ENCODE measurements at regions not wholly inside any gene's neighbourhood (a gene's known extent, or its start where the extent isn't known, plus 50 kb on each side); places are given as distances from the start of the nearest gene placed in this dataset.

GRCh38 chr14:34187519-34188044, 236.7 kb upstream of the EGLN3 start:
- WGBS, 3 donors, result 91 to 94% (median 94%) methylated on average over 3 of the region's 3 CpGs
- FAIRE-seq, result no peak

GRCh38 chr14:34187061-34187460, 236.2 kb upstream of the EGLN3 start:
- Histone ChIP-seq H3K4me1 (ENCODE audit: control insufficient read depth in 3 of 3, insufficient read depth in 2 of 3, low read depth in 1 of 3, low read length in 2 of 3) (no peaks in the 10 kb centered on the region), H3K4me3 (ENCODE audit: low read depth in 1 of 3, low read length in 3 of 3) (no peak overlapping the region), H3K27me3 (ENCODE audit: control insufficient read depth in 3 of 3, insufficient read depth in 3 of 3, low read length in 3 of 3) (no peaks in the 10 kb centered on the region), H3K36me3 (ENCODE audit: control insufficient read depth in 3 of 3, insufficient read depth in 2 of 3, low read depth in 1 of 3, low read length in 3 of 3) (no peaks in the 10 kb centered on the region), H3K9me3 (ENCODE audit: control insufficient read depth in 2 of 2, insufficient read depth in 1 of 2, low read depth in 1 of 2, low read length in 1 of 2) (no peaks in the 10 kb centered on the region), H3K27ac (ENCODE audit: low read depth in 1 of 3, low read length in 2 of 3) (no peak overlapping the region)
- DNase-seq, result no peak
- 40 to 59% (median 45%) methylated on average over 3 of the region's 3 CpGs for WGBS, 3 donors
- no peak for FAIRE-seq

More at GRCh38 chr14:34187519-34188044, 236.7 kb upstream of the EGLN3 start:
- Histone ChIP-seq H3K36me3 (ENCODE audit: control insufficient read depth in 3 of 3, insufficient read depth in 2 of 3, low read depth in 1 of 3, low read length in 3 of 3) (no peaks in the 10 kb centered on the region), H3K4me3 (ENCODE audit: low read depth in 1 of 3, low read length in 3 of 3) (no peak overlapping the region), H3K4me1 (ENCODE audit: control insufficient read depth in 3 of 3, insufficient read depth in 2 of 3, low read depth in 1 of 3, low read length in 2 of 3) (no peaks in the 10 kb centered on the region), H3K9me3 (ENCODE audit: control insufficient read depth in 2 of 2, insufficient read depth in 1 of 2, low read depth in 1 of 2, low read length in 1 of 2) (no peaks in the 10 kb centered on the region), H3K27ac (ENCODE audit: low read depth in 1 of 3, low read length in 2 of 3) (no peak overlapping the region), H3K27me3 (ENCODE audit: control insufficient read depth in 3 of 3, insufficient read depth in 3 of 3, low read length in 3 of 3) (no peaks in the 10 kb centered on the region)
- no peak for DNase-seq

- no peak overlapping the region for H3K27ac ChIP-seq (ENCODE audit: low read depth in 1 of 3, low read length in 2 of 3)
- FAIRE-seq (no peak), DNase-seq (no peak)
- 90 to 95% (median 94%) methylated on average over 2 of the region's 2 CpGs for WGBS, 3 donors
- H3K36me3 ChIP-seq (ENCODE audit: control insufficient read depth in 3 of 3, insufficient read depth in 2 of 3, low read depth in 1 of 3, low read length in 3 of 3), result no peaks in the 10 kb centered on the region
- H3K9me3 ChIP-seq (ENCODE audit: control insufficient read depth in 2 of 2, insufficient read depth in 1 of 2, low read depth in 1 of 2, low read length in 1 of 2), result no peaks in the 10 kb centered on the region
- H3K4me3 ChIP-seq (ENCODE audit: low read depth in 1 of 3, low read length in 3 of 3), result no peak overlapping the region
- no peaks in the 10 kb centered on the region for H3K27me3 ChIP-seq (ENCODE audit: control insufficient read depth in 3 of 3, insufficient read depth in 3 of 3, low read length in 3 of 3)
- H3K4me1 ChIP-seq (ENCODE audit: control insufficient read depth in 3 of 3, insufficient read depth in 2 of 3, low read depth in 1 of 3, low read length in 2 of 3), result no peaks in the 10 kb centered on the region
These were observed 233.3 kb upstream of the EGLN3 start for GRCh38 chr14:34184126-34184525.

- 87 to 90% (median 90%) methylated on average over 7 of the region's 7 CpGs for WGBS, 3 donors
- H3K27ac ChIP-seq (ENCODE audit: low read depth in 1 of 3, low read length in 2 of 3), result no peak overlapping the region
- no peaks in the 10 kb centered on the region for H3K9me3 ChIP-seq (ENCODE audit: control insufficient read depth in 2 of 2, insufficient read depth in 1 of 2, low read depth in 1 of 2, low read length in 1 of 2)
- no peak for DNase-seq
- H3K4me3 ChIP-seq (ENCODE audit: low read depth in 1 of 3, low read length in 3 of 3), result no peak overlapping the region
- H3K36me3 ChIP-seq (ENCODE audit: control insufficient read depth in 3 of 3, insufficient read depth in 2 of 3, low read depth in 1 of 3, low read length in 3 of 3), result no peaks in the 10 kb centered on the region
- no peaks in the 10 kb centered on the region for H3K27me3 ChIP-seq (ENCODE audit: control insufficient read depth in 3 of 3, insufficient read depth in 3 of 3, low read length in 3 of 3)
- FAIRE-seq, result no peak
- H3K4me1 ChIP-seq (ENCODE audit: control insufficient read depth in 3 of 3, insufficient read depth in 2 of 3, low read depth in 1 of 3, low read length in 2 of 3), result no peaks in the 10 kb centered on the region
These were observed 232.6 kb upstream of the EGLN3 start for GRCh38 chr14:34183478-34183877.

- FAIRE-seq (no peak), DNase-seq (no peak)
- H3K36me3 ChIP-seq (ENCODE audit: control insufficient read depth in 3 of 3, insufficient read depth in 2 of 3, low read depth in 1 of 3, low read length in 3 of 3), result no peaks in the 10 kb centered on the region
- H3K27me3 ChIP-seq (ENCODE audit: control insufficient read depth in 3 of 3, insufficient read depth in 3 of 3, low read length in 3 of 3), result no peaks in the 10 kb centered on the region
- no peaks in the 10 kb centered on the region for H3K9me3 ChIP-seq (ENCODE audit: control insufficient read depth in 2 of 2, insufficient read depth in 1 of 2, low read depth in 1 of 2, low read length in 1 of 2)
- H3K4me1 ChIP-seq (ENCODE audit: control insufficient read depth in 3 of 3, insufficient read depth in 2 of 3, low read depth in 1 of 3, low read length in 2 of 3), result no peaks in the 10 kb centered on the region
- no peak overlapping the region for H3K4me3 ChIP-seq (ENCODE audit: low read depth in 1 of 3, low read length in 3 of 3)
- 42 to 77% (median 56%) methylated on average over 2 of the region's 2 CpGs for WGBS, 3 donors
- H3K27ac ChIP-seq (ENCODE audit: low read depth in 1 of 3, low read length in 2 of 3), result no peak overlapping the region
These were observed 230.5 kb upstream of the EGLN3 start for GRCh38 chr14:34181338-34181737.

- Histone ChIP-seq H3K27ac (ENCODE audit: low read depth in 1 of 3, low read length in 2 of 3) (no peak overlapping the region), H3K9me3 (ENCODE audit: control insufficient read depth in 2 of 2, insufficient read depth in 1 of 2, low read depth in 1 of 2, low read length in 1 of 2) (no peaks in the 10 kb centered on the region), H3K27me3 (ENCODE audit: control insufficient read depth in 3 of 3, insufficient read depth in 3 of 3, low read length in 3 of 3) (no peaks in the 10 kb centered on the region), H3K4me3 (ENCODE audit: low read depth in 1 of 3, low read length in 3 of 3) (no peak overlapping the region), H3K36me3 (ENCODE audit: control insufficient read depth in 3 of 3, insufficient read depth in 2 of 3, low read depth in 1 of 3, low read length in 3 of 3) (no peaks in the 10 kb centered on the region), H3K4me1 (ENCODE audit: control insufficient read depth in 3 of 3, insufficient read depth in 2 of 3, low read depth in 1 of 3, low read length in 2 of 3) (no peaks in the 10 kb centered on the region)
- FAIRE-seq (no peak), DNase-seq (no peak)
- WGBS, 3 donors, result 77 to 87% (median 82%) methylated on average over 2 of the region's 2 CpGs
These were observed 230.0 kb upstream of the EGLN3 start for GRCh38 chr14:34180869-34181268.

GRCh38 chr14:34180434-34180833, 229.6 kb upstream of the EGLN3 start:
- no peaks in the 10 kb centered on the region for H3K4me1 ChIP-seq (ENCODE audit: control insufficient read depth in 3 of 3, insufficient read depth in 2 of 3, low read depth in 1 of 3, low read length in 2 of 3)
- FAIRE-seq (no peak), DNase-seq (no peak)
- H3K4me3 ChIP-seq (ENCODE audit: low read depth in 1 of 3, low read length in 3 of 3), result no peak overlapping the region
- WGBS, 3 donors, result 53 to 58% (median 57%) methylated on average over 4 of the region's 4 CpGs
- no peak overlapping the region for H3K27ac ChIP-seq (ENCODE audit: low read depth in 1 of 3, low read length in 2 of 3)
- H3K9me3 ChIP-seq (ENCODE audit: control insufficient read depth in 2 of 2, insufficient read depth in 1 of 2, low read depth in 1 of 2, low read length in 1 of 2), result no peaks in the 10 kb centered on the region
- no peaks in the 10 kb centered on the region for H3K36me3 ChIP-seq (ENCODE audit: control insufficient read depth in 3 of 3, insufficient read depth in 2 of 3, low read depth in 1 of 3, low read length in 3 of 3)
- H3K27me3 ChIP-seq (ENCODE audit: control insufficient read depth in 3 of 3, insufficient read depth in 3 of 3, low read length in 3 of 3), result no peaks in the 10 kb centered on the region

GRCh38 chr14:34179727-34180126, 228.9 kb upstream of the EGLN3 start:
- 89 to 96% (median 94%) methylated on average over 1 of the region's 1 CpG for WGBS, 3 donors
- no peaks in the 10 kb centered on the region for H3K27me3 ChIP-seq (ENCODE audit: control insufficient read depth in 3 of 3, insufficient read depth in 3 of 3, low read length in 3 of 3)
- no peaks in the 10 kb centered on the region for H3K4me1 ChIP-seq (ENCODE audit: control insufficient read depth in 3 of 3, insufficient read depth in 2 of 3, low read depth in 1 of 3, low read length in 2 of 3)
- FAIRE-seq (no peak), DNase-seq (no peak)
- no peaks in the 10 kb centered on the region for H3K9me3 ChIP-seq (ENCODE audit: control insufficient read depth in 2 of 2, insufficient read depth in 1 of 2, low read depth in 1 of 2, low read length in 1 of 2)
- H3K27ac ChIP-seq (ENCODE audit: low read depth in 1 of 3, low read length in 2 of 3), result no peak overlapping the region
- H3K36me3 ChIP-seq (ENCODE audit: control insufficient read depth in 3 of 3, insufficient read depth in 2 of 3, low read depth in 1 of 3, low read length in 3 of 3), result no peaks in the 10 kb centered on the region
- H3K4me3 ChIP-seq (ENCODE audit: low read depth in 1 of 3, low read length in 3 of 3), result no peak overlapping the region

- WGBS, 3 donors, result 61 to 90% (median 82%) methylated on average over 2 of the region's 2 CpGs
- Histone ChIP-seq H3K9me3 (ENCODE audit: control insufficient read depth in 2 of 2, insufficient read depth in 1 of 2, low read depth in 1 of 2, low read length in 1 of 2) (no peaks in the 10 kb centered on the region), H3K4me1 (ENCODE audit: control insufficient read depth in 3 of 3, insufficient read depth in 2 of 3, low read depth in 1 of 3, low read length in 2 of 3) (peaks cover 0 to 4% (median 2%) of the 10 kb centered on the region in 3 donors), H3K36me3 (ENCODE audit: control insufficient read depth in 3 of 3, insufficient read depth in 2 of 3, low read depth in 1 of 3, low read length in 3 of 3) (no peaks in the 10 kb centered on the region), H3K4me3 (ENCODE audit: low read depth in 1 of 3, low read length in 3 of 3) (no peak overlapping the region), H3K27me3 (ENCODE audit: control insufficient read depth in 3 of 3, insufficient read depth in 3 of 3, low read length in 3 of 3) (no peaks in the 10 kb centered on the region), H3K27ac (ENCODE audit: low read depth in 1 of 3, low read length in 2 of 3) (no peak overlapping the region)
- DNase-seq (no peak), FAIRE-seq (no peak)
These were observed 226.6 kb upstream of the EGLN3 start for GRCh38 chr14:34177466-34177865.
